Endodermal cell (in vitro differentiated cells): ENCODE measurements at regions not wholly inside any gene's neighbourhood (a gene's known extent, or its start where the extent isn't known, plus 50 kb on each side); places are given as distances from the start of the nearest gene placed in this dataset.

Experiments
- DNase-seq: peaks from one replicate; pipeline ENCODE4 v3.0.0-alpha.2; 2017
- H3K27ac ChIP-seq: 2 replicates; pipeline ENCODE4 v1.5.1; 2013; ENCODE audit warnings: mild to moderate bottlenecking, low read depth, low read length, moderate library complexity
- H3K27me3 ChIP-seq: 2 replicates; pipeline ENCODE4 v1.6.1; 2013; ENCODE audit warnings: mild to moderate bottlenecking, low read length, moderate library complexity; ENCODE audit not compliant: insufficient read depth, control insufficient read depth, poor library complexity, severe bottlenecking
- H3K36me3 ChIP-seq: 2 replicates; pipeline ENCODE4 v1.7.0; 2013; ENCODE audit warnings: mild to moderate bottlenecking, low read length, moderate library complexity; ENCODE audit not compliant: control insufficient read depth, insufficient read depth
- H3K4me1 ChIP-seq: one replicate; pipeline ENCODE4 v1.7.0; 2013; ENCODE audit warnings: low read length; ENCODE audit not compliant: control insufficient read depth, insufficient read depth
- H3K4me3 ChIP-seq: 2 replicates; pipeline ENCODE4 v1.5.1; 2013; ENCODE audit warnings: mild to moderate bottlenecking, low read length, moderate library complexity
- H3K9ac ChIP-seq: 2 replicates; pipeline ENCODE4 v1.6.1; 2013; ENCODE audit warnings: mild to moderate bottlenecking, low read length, moderate library complexity; ENCODE audit not compliant: poor library complexity, severe bottlenecking; ENCODE audit errors: extremely low read depth
- H3K9me3 ChIP-seq: 2 replicates; pipeline ENCODE4 v1.6.1; 2013; ENCODE audit warnings: mild to moderate bottlenecking, low read length, moderate library complexity; ENCODE audit not compliant: control insufficient read depth
- H3K27ac Mint-ChIP-seq: 2 replicates; pipeline ENCODE4 v1.8.0; 2020; ENCODE audit warnings: mixed read lengths
- H3K27me3 Mint-ChIP-seq: 2 replicates; pipeline ENCODE4 v1.8.0; 2021; ENCODE audit warnings: mild to moderate bottlenecking, mixed read lengths; ENCODE audit not compliant: insufficient read depth
- H3K36me3 Mint-ChIP-seq: 2 replicates; pipeline ENCODE4 v1.8.0; 2020; ENCODE audit warnings: low read depth, mixed read lengths
- H3K4me1 Mint-ChIP-seq: 2 replicates; pipeline ENCODE4 v1.8.0; 2020; ENCODE audit warnings: mixed read lengths
- H3K4me3 Mint-ChIP-seq: 2 replicates; pipeline ENCODE4 v1.8.0; 2020; ENCODE audit warnings: mild to moderate bottlenecking, moderate library complexity, mixed read lengths
- H3K9me3 Mint-ChIP-seq: 2 replicates; pipeline ENCODE4 v1.8.0; 2020; ENCODE audit warnings: mild to moderate bottlenecking, mixed read lengths
- CTCF ChIP-seq: fragments of 200-600 bp; sonication (generic); conservative IDR thresholded peaks from 2 replicates; pipeline ENCODE4 v1.5.0; 2021; ENCODE audit warnings: antibody characterized with exemption, mild to moderate bottlenecking
- WGBS, 2 experiments: methylation state at CpG; one replicate each; pipeline versions ENCODE4 v1.1.5 to v1.1.7; 2013; ENCODE audit warnings: missing lambda C conversion rate in 2 of 2, mixed read lengths in 1 of 2; ENCODE audit not compliant: insufficient coverage in 1 of 2, insufficient read length in 1 of 2; 5-methylcytosine and 5-hydroxymethylcytosine counted together

DNA sequence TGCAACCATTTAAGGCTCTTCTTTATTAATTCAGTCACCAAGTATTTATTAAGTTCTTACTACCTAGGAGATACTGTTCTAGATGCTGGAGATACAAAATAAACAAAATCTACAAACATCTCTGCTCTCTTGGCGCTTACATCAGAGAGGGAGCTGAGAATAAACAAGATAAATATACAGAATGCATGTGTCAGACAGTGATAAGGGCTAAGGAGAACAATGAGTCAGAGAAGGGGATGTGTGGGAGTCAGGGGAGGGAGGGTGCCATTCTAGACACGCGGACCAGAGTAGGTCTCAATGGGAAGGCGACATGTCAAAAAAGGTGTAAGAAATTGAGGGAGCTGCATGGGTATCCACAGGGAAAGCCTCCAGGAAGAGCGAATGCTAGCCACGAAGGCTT lies 393.2 kb downstream of the RWDD3 start:
- WGBS, 2 experiments, result 91 to 92% methylated on average over 5 to 6 of the region's 6 CpGs
- H3K4me3 ChIP-seq, result no peak overlapping the region
- Mint-ChIP-seq H3K9me3 (peaks cover 1% of the 10 kb centered on the region), H3K36me3 (no peaks in the 10 kb centered on the region), H3K4me1 (peaks cover 8% of the 10 kb centered on the region), H3K27ac (no peak overlapping the region), H3K27me3 (no peaks in the 10 kb centered on the region), H3K4me3 (no peak overlapping the region)
- no peak overlapping the region for H3K9ac ChIP-seq
- H3K4me1 ChIP-seq, result no peaks in the 10 kb centered on the region
- peaks cover 8% of the 10 kb centered on the region for H3K9me3 ChIP-seq
- no peak for DNase-seq
- H3K27me3 ChIP-seq, result no peaks in the 10 kb centered on the region
- H3K36me3 ChIP-seq, result no peaks in the 10 kb centered on the region
- H3K27ac ChIP-seq, result no peak overlapping the region
- no peak for TF ChIP-seq CTCF

- H3K27me3 Mint-ChIP-seq, result no peaks in the 10 kb centered on the region
- no peak for TF ChIP-seq CTCF
- DNase-seq, result no peak
- Histone ChIP-seq H3K27ac (no peak overlapping the region), H3K36me3 (no peaks in the 10 kb centered on the region), H3K27me3 (no peaks in the 10 kb centered on the region), H3K9ac (no peak overlapping the region), H3K9me3 (peaks cover 8% of the 10 kb centered on the region), H3K4me3 (no peak overlapping the region), H3K4me1 (no peaks in the 10 kb centered on the region)
- H3K4me1 Mint-ChIP-seq, result peaks cover 8% of the 10 kb centered on the region
- no peak overlapping the region for H3K4me3 Mint-ChIP-seq
- no peak overlapping the region for H3K27ac Mint-ChIP-seq
- no peaks in the 10 kb centered on the region for H3K36me3 Mint-ChIP-seq
- WGBS, 2 experiments, result 93 to 96% methylated on average over 3 of the region's 3 CpGs
- peaks cover 1% of the 10 kb centered on the region for H3K9me3 Mint-ChIP-seq
Observed at GRCh38 chr1:95631695-95632094, 397.7 kb downstream of the RWDD3 start.

DNA sequence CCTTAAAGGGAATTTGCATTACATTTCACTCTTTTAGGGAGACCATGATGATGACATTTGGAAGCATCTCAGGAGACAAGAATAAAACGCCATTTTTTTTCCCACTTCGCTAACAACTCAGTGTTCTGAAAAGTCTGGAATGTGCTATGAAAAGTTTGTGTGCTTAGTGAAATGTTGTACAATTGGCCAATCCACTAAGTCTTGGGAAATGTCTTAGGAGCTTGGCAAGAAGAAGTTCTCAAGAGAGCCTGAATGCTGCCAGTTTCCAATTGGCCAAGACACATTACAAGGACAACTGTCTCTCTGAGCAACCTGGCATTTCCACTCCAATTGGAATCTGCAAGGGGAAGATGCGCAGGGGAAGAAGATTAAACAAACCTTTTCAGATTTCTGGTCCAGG lies 401.8 kb downstream of the RWDD3 start:
- no peak for DNase-seq
- peaks cover 3% of the 10 kb centered on the region for H3K4me1 Mint-ChIP-seq
- Histone ChIP-seq H3K27ac (no peak overlapping the region), H3K4me3 (no peak overlapping the region), H3K9me3 (no peaks in the 10 kb centered on the region), H3K9ac (no peak overlapping the region), H3K27me3 (no peaks in the 10 kb centered on the region), H3K4me1 (no peaks in the 10 kb centered on the region), H3K36me3 (no peaks in the 10 kb centered on the region)
- 97 to 100% methylated on average over 1 to 3 of the region's 3 CpGs for WGBS, 2 experiments
- no peak overlapping the region for H3K4me3 Mint-ChIP-seq
- no peak for TF ChIP-seq CTCF
- H3K36me3 Mint-ChIP-seq, result no peaks in the 10 kb centered on the region
- H3K27me3 Mint-ChIP-seq, result no peaks in the 10 kb centered on the region
- no peak overlapping the region for H3K27ac Mint-ChIP-seq
- no peaks in the 10 kb centered on the region for H3K9me3 Mint-ChIP-seq
